Activated CD4-positive, alpha-beta T cell treated with anti-CD3 and anti-CD28 coated beads, Interleukin-2, amount 50 U/mL, for 48 hours (primary cell): ENCODE measurements at regions not wholly inside any gene's neighbourhood (a gene's known extent, or its start where the extent isn't known, plus 50 kb on each side); places are given as distances from the start of the nearest gene placed in this dataset.

Experiments
- DNase-seq, 2 experiments: peaks; one replicate each; pipeline ENCODE4 v3.0.0-alpha.2; 2020

GRCh38 chr1:213905344-213905743 lies 82.4 kb upstream of the PROX1 start:
- DNase-seq, result no peak

GRCh38 chr1:213908521-213908920 lies 79.3 kb upstream of the PROX1 start:
- no peak for DNase-seq

GRCh38 chr1:213914392-213914791 lies 73.4 kb upstream of the PROX1 start:
- no peak for DNase-seq

GRCh38 chr1:213921311-213921710 lies 66.5 kb upstream of the PROX1 start:
- DNase-seq, result no peak

GRCh38 chr1:213921712-213922111 lies 66.1 kb upstream of the PROX1 start:
- no peak for DNase-seq

- DNase-seq, result no peak
Measured at GRCh38 chr1:213925531-213926182, 62.1 kb upstream of the PROX1 start.

GRCh38 chr1:213927846-213928245 lies 59.9 kb upstream of the PROX1 start:
- DNase-seq, result no peak

GRCh38 chr1:213929398-213929797 lies 58.4 kb upstream of the PROX1 start:
- no peak for DNase-seq

- no peak for DNase-seq
Measured at GRCh38 chr1:213931836-213932235, 55.9 kb upstream of the PROX1 start.

GRCh38 chr1:213933336-213933735 lies 54.4 kb upstream of the PROX1 start:
- DNase-seq, result no peak

- no peak for DNase-seq
Measured at GRCh38 chr1:213934649-213935048, 53.1 kb upstream of the PROX1 start.

- no peak for DNase-seq
Measured at GRCh38 chr1:213936571-213936970, 51.2 kb upstream of the PROX1 start.
